ENCODE measurements at regions not wholly inside any gene's neighbourhood (a gene's known extent, or its start where the extent isn't known, plus 50 kb on each side); places are given as distances from the start of the nearest gene placed in this dataset.

DNA sequence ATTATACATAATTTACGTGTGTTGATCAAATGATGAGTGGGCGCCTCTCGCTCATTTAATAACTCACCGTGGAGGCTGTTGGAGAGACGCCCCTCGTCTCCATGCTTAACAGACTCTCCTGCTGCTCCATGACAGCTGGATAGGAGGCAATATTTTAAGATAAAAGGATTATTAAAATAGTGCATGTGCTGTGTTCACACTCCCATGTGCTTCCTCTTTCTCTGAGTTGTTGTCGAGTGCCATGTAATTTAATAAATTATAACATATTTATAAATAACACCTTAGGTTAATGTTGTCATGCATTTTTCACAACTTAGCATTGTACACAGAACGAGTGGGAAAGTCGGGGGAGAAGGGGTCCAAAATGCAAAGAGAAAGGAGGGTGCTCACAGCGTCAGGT lies 161.4 kb upstream of the TSHZ3 start:
- no peak for TF ChIP-seq EZH2phosphoT487 (IDR thresholded peaks at IDR 0.05; ENCODE audit: borderline replicate concordance, low read length)
- TF ChIP-seq, protein P1, sequence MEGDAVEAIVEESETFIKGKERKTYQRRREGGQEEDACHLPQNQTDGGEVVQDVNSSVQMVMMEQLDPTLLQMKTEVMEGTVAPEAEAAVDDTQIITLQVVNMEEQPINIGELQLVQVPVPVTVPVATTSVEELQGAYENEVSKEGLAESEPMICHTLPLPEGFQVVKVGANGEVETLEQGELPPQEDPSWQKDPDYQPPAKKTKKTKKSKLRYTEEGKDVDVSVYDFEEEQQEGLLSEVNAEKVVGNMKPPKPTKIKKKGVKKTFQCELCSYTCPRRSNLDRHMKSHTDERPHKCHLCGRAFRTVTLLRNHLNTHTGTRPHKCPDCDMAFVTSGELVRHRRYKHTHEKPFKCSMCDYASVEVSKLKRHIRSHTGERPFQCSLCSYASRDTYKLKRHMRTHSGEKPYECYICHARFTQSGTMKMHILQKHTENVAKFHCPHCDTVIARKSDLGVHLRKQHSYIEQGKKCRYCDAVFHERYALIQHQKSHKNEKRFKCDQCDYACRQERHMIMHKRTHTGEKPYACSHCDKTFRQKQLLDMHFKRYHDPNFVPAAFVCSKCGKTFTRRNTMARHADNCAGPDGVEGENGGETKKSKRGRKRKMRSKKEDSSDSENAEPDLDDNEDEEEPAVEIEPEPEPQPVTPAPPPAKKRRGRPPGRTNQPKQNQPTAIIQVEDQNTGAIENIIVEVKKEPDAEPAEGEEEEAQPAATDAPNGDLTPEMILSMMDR (IDR thresholded peaks at IDR 0.05; ENCODE audit: low read depth, low read length, poor library complexity, severe bottlenecking) = no peak
